ENCODE measurements at regions not wholly inside any gene's neighbourhood (a gene's known extent, or its start where the extent isn't known, plus 50 kb on each side); places are given as distances from the start of the nearest gene placed in this dataset.

DNA sequence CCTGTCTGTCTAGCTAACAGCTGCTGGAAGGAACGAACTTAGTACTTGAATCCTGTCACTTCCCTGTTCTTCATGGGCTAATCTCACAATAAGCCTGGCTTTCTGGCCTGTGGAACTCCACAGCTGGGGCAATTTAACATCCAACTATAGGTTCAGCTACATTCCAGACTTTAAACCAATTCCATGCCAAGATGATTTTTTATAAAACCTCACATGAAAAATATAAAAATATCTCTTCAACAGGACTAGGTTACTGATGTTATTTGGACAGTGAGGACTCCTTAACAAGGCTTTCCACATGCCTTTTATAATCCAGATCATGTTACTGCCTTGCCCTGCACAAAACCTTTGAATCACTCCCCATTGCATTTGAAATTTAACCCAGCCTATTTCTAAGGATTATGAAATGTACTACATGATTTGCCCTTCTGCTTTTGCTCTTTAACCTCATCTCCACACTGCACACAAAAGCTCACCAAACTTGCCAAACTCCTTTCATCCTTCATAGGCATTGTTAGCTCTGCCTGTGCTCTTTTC, 863.2 kb upstream of the CHAC2 start:
- no peak for DNase-seq (ENCODE audit: low read depth in 6 of 9, low spot score in 9 of 9)
- WGBS, result 72% methylated on average over 1 of the region's 1 CpG

DNA sequence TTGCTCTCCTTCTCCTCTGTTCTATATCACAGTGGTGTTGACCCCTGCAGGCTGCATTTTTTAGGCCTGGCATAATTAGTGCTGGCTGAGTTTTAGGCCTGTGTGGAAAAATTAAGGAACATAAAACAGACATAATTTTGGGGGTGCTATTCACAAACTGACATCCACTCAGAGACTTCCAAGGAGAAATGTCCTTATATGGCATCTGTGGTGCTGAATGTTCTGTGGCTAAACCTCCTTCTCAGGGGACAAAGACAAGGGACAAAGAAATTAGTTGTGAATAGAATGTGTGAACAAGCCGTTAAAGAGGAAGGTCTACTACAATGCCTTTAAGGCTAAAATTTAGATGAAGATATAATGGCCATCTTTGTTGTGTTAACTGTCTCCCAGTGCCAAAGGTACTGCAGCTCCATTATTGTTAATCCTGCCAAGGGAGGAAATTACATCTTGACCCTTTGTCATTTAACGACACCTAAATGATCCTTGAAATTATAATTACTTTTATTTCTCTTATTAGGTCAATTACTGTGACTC, 870.0 kb upstream of the CHAC2 start:
- H3K36me3 ChIP-seq (ENCODE audit: control insufficient read depth in 2 of 2, insufficient read depth in 2 of 2, low read length in 1 of 2), result no peaks in the 10 kb centered on the region
- H3K9me3 ChIP-seq (ENCODE audit: control insufficient read depth in 2 of 2, insufficient read depth in 1 of 2, low read length in 1 of 2), result peaks cover 5 to 13% of the 10 kb centered on the region in 2 donors
- H3K27me3 ChIP-seq (ENCODE audit: control insufficient read depth in 2 of 2, insufficient read depth in 1 of 2, low read length in 1 of 2), result no peaks in the 10 kb centered on the region
- no peak for DNase-seq (ENCODE audit: low read depth in 6 of 9, low spot score in 9 of 9)
- no peaks in the 10 kb centered on the region for H3K4me1 ChIP-seq (ENCODE audit: control insufficient read depth in 2 of 2, insufficient read depth in 2 of 2, low read length in 2 of 2)
- no peak overlapping the region for H3K4me3 ChIP-seq (ENCODE audit: low read length in 2 of 2)
- 87% methylated on average over 2 of the region's 2 CpGs for WGBS
- no peak overlapping the region for H3K27ac ChIP-seq (ENCODE audit: low read depth in 1 of 2, low read length in 1 of 2)

More for the DNA sequence above, 863.2 kb upstream of the CHAC2 start:
- Histone ChIP-seq H3K36me3 (ENCODE audit: control insufficient read depth in 2 of 2, insufficient read depth in 2 of 2, low read length in 1 of 2) (no peaks in the 10 kb centered on the region), H3K27me3 (ENCODE audit: control insufficient read depth in 2 of 2, insufficient read depth in 1 of 2, low read length in 1 of 2) (no peaks in the 10 kb centered on the region), H3K4me1 (ENCODE audit: control insufficient read depth in 2 of 2, insufficient read depth in 2 of 2, low read length in 2 of 2) (no peaks in the 10 kb centered on the region), H3K27ac (ENCODE audit: low read depth in 1 of 2, low read length in 1 of 2) (no peak overlapping the region), H3K9me3 (ENCODE audit: control insufficient read depth in 2 of 2, insufficient read depth in 1 of 2, low read length in 1 of 2) (no peaks in the 10 kb centered on the region), H3K4me3 (ENCODE audit: low read length in 2 of 2) (no peak overlapping the region)

DNA sequence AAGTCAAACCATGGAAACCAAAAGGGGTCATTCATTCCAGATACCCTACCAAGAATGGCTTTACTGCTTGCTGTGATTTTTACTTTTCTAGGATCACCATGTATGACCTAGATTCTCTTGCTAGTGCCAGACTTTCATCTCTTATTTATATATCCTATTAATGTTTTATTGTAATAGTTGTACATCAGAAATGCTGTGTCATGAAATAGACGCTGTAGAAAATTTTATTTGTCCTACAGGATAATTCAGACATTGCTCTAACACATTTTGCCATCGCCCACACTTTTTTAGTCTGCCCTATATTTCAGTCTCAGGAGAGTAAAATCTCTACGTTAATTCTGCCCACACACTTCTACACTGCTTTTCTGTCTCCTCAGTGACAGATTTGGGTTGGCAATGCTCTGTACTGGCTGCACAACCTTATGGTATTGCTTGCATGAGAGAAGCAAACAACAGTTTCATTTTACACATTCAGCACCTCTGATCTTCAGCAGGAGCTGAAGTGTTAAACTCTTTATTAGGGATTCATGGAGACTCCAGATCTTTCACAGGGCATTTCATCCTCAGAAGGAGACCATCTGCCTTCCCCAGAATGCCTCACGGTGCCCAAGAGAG, 871.8 kb upstream of the CHAC2 start:
- Histone ChIP-seq H3K27me3 (ENCODE audit: control insufficient read depth in 2 of 2, insufficient read depth in 1 of 2, low read length in 1 of 2) (no peaks in the 10 kb centered on the region), H3K9me3 (ENCODE audit: control insufficient read depth in 2 of 2, insufficient read depth in 1 of 2, low read length in 1 of 2) (peaks cover 5 to 13% of the 10 kb centered on the region in 2 donors), H3K27ac (ENCODE audit: low read depth in 1 of 2, low read length in 1 of 2) (no peak overlapping the region), H3K4me3 (ENCODE audit: low read length in 2 of 2) (no peak overlapping the region), H3K36me3 (ENCODE audit: control insufficient read depth in 2 of 2, insufficient read depth in 2 of 2, low read length in 1 of 2) (no peaks in the 10 kb centered on the region), H3K4me1 (ENCODE audit: control insufficient read depth in 2 of 2, insufficient read depth in 2 of 2, low read length in 2 of 2) (no peaks in the 10 kb centered on the region)
- no peak for DNase-seq (ENCODE audit: low read depth in 6 of 9, low spot score in 9 of 9)
- WGBS, result 90% methylated on average over 4 of the region's 4 CpGs

DNA sequence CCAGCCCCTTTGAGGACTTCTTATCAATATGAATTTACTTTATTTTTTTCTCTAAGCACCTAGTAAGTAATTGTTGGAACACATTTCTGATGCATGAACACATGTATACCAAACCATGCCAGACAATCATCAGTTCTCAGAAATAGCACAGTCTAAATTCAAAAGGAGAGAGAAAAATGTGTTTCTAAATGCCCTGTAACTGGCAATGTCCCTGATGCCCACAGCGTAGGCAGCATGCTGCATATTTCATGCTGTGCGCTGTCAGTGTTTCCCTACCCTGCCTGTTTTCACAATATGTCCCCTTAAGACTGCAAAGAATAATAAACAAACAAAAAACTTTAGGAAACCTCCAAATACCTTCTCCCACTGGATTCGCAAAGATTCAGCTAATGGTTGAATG, 881.0 kb upstream of the CHAC2 start:
- H3K9me3 ChIP-seq (ENCODE audit: control insufficient read depth in 2 of 2, insufficient read depth in 1 of 2, low read length in 1 of 2), result no peaks in the 10 kb centered on the region
- H3K4me3 ChIP-seq (ENCODE audit: low read length in 2 of 2), result no peak overlapping the region
- no peaks in the 10 kb centered on the region for H3K4me1 ChIP-seq (ENCODE audit: control insufficient read depth in 2 of 2, insufficient read depth in 2 of 2, low read length in 2 of 2)
- no peaks in the 10 kb centered on the region for H3K36me3 ChIP-seq (ENCODE audit: control insufficient read depth in 2 of 2, insufficient read depth in 2 of 2, low read length in 1 of 2)
- DNase-seq (ENCODE audit: low read depth in 6 of 9, low spot score in 9 of 9), result no peak
- WGBS, result 95% methylated on average over 3 of the region's 3 CpGs
- H3K27ac ChIP-seq (ENCODE audit: low read depth in 1 of 2, low read length in 1 of 2), result no peak overlapping the region
- no peaks in the 10 kb centered on the region for H3K27me3 ChIP-seq (ENCODE audit: control insufficient read depth in 2 of 2, insufficient read depth in 1 of 2, low read length in 1 of 2)

DNA sequence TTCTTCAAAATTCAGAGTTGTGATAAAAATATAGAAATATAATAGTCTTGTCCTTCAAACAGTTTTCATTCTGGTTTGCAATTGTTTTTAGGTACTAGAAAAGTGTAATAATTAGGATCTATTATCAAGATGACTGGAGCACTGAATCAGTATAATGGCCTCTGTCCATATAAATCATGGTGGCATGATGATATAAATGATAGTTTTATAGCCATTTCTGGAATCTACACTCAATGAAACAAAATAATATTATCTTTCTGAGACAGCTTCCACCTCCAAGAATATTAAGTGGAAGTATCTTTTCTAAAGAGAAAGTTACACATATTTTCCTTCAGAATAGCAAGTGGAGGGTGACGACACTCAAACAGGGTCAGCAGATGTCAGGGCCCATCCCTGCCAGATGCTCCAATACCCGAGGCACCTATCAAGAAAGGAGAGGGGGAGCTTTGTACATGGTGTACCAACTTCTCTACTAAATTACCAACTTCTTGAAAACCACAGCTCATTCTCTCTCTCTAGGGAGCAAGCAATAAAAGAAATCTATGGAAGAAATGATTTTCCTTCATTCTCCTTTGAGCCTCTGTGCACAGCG, 882.7 kb upstream of the CHAC2 start:
- Histone ChIP-seq H3K36me3 (ENCODE audit: control insufficient read depth in 2 of 2, insufficient read depth in 2 of 2, low read length in 1 of 2) (no peaks in the 10 kb centered on the region), H3K9me3 (ENCODE audit: control insufficient read depth in 2 of 2, insufficient read depth in 1 of 2, low read length in 1 of 2) (no peaks in the 10 kb centered on the region), H3K27me3 (ENCODE audit: control insufficient read depth in 2 of 2, insufficient read depth in 1 of 2, low read length in 1 of 2) (no peaks in the 10 kb centered on the region), H3K4me3 (ENCODE audit: low read length in 2 of 2) (no peak overlapping the region), H3K4me1 (ENCODE audit: control insufficient read depth in 2 of 2, insufficient read depth in 2 of 2, low read length in 2 of 2) (no peaks in the 10 kb centered on the region), H3K27ac (ENCODE audit: low read depth in 1 of 2, low read length in 1 of 2) (no peak overlapping the region)
- 91% methylated on average over 3 of the region's 3 CpGs for WGBS
- DNase-seq (ENCODE audit: low read depth in 6 of 9, low spot score in 9 of 9), result no peak

DNA sequence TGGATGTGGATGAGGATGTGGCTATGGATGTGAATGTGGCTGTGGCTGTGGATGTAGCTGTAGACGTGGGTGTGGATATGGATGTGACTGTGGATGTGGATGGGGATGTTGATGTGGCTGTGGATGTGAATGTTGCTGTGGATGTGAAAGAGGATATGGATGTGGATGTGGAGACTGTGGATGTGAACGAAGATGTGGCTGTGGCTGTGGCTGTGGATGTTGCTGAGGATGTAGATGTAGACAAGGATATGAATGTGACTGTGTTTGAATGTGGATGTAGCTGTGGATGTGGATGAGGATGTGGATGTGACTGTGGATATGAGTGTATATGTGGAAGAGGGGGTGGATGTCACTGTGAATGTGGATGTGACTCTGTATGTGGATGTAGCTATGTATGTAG, 884.6 kb upstream of the CHAC2 start:
- Histone ChIP-seq H3K27me3 (ENCODE audit: control insufficient read depth in 2 of 2, insufficient read depth in 1 of 2, low read length in 1 of 2) (no peaks in the 10 kb centered on the region), H3K36me3 (ENCODE audit: control insufficient read depth in 2 of 2, insufficient read depth in 2 of 2, low read length in 1 of 2) (no peaks in the 10 kb centered on the region), H3K4me3 (ENCODE audit: low read length in 2 of 2) (no peak overlapping the region), H3K4me1 (ENCODE audit: control insufficient read depth in 2 of 2, insufficient read depth in 2 of 2, low read length in 2 of 2) (no peaks in the 10 kb centered on the region), H3K9me3 (ENCODE audit: control insufficient read depth in 2 of 2, insufficient read depth in 1 of 2, low read length in 1 of 2) (no peaks in the 10 kb centered on the region), H3K27ac (ENCODE audit: low read depth in 1 of 2, low read length in 1 of 2) (no peak overlapping the region)
- no peak for DNase-seq (ENCODE audit: low read depth in 6 of 9, low spot score in 9 of 9)
- 94% methylated on average over 2 of the region's 2 CpGs for WGBS

DNA sequence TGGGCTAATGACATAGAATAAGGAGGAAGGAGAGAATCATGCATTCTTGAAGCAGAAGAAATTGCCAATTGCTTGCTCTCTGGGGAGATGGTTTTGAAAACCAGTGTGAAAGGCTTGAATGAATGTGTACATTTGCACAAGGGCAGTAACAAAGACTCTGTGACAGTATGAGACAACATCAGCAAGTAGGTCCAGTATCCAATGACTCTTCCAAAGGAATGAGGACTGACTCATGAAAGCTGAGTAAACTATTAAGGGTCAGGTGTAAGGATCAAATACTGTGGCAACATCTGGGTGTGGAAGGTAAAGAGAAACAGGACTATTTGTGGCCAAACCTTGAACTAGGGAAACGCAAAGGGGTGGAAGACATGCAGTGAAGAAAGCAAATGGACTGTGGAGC, 886.0 kb upstream of the CHAC2 start:
- Histone ChIP-seq H3K36me3 (ENCODE audit: control insufficient read depth in 2 of 2, insufficient read depth in 2 of 2, low read length in 1 of 2) (no peaks in the 10 kb centered on the region), H3K27me3 (ENCODE audit: control insufficient read depth in 2 of 2, insufficient read depth in 1 of 2, low read length in 1 of 2) (no peaks in the 10 kb centered on the region), H3K9me3 (ENCODE audit: control insufficient read depth in 2 of 2, insufficient read depth in 1 of 2, low read length in 1 of 2) (no peaks in the 10 kb centered on the region), H3K4me1 (ENCODE audit: control insufficient read depth in 2 of 2, insufficient read depth in 2 of 2, low read length in 2 of 2) (no peaks in the 10 kb centered on the region), H3K4me3 (ENCODE audit: low read length in 2 of 2) (no peak overlapping the region), H3K27ac (ENCODE audit: low read depth in 1 of 2, low read length in 1 of 2) (no peak overlapping the region)
- no peak for DNase-seq (ENCODE audit: low read depth in 6 of 9, low spot score in 9 of 9)
- 90% methylated on average over 1 of the region's 1 CpG for WGBS

DNA sequence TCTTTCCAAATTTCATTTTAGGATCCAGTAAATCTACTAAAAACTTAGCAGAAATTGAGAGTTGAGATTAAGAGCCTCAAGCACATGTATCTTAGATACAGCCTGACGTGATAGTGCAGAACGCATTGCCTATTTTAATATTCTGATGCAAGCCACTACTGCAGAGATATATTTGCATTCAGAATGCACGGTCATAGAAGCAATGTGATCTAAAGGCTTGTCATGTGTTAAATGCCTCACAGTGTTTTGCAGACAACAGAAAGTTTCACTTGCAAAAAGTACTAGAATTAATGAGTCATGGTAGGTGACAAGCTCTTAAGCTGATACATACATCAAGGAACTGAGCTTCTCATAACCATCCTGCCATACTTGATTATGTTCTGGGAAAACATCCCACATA, 886.7 kb upstream of the CHAC2 start:
- no peak for DNase-seq (ENCODE audit: low read depth in 6 of 9, low spot score in 9 of 9)
- WGBS, result 67% methylated on average over 3 of the region's 3 CpGs

DNA sequence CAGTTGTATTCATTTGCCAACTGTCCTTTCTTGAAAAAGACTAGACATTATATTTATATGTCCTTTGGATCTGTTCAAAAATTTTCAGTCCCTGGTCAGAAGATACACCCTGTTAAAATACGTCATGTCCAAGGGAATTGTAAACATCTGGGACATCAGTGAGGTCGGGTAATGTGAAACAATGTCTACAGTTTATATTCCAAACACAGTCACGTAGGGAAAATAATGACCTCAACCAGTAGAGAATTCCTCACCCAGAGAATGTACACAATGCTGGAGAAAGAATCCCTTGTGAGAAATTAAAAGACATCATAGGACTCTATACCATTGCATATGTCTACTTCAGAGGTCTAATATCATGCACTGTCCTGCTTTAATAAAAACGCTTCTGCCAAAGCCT, 888.0 kb upstream of the CHAC2 start:
- Histone ChIP-seq H3K9me3 (ENCODE audit: control insufficient read depth in 2 of 2, insufficient read depth in 1 of 2, low read length in 1 of 2) (no peaks in the 10 kb centered on the region), H3K27ac (ENCODE audit: low read depth in 1 of 2, low read length in 1 of 2) (no peak overlapping the region), H3K4me1 (ENCODE audit: control insufficient read depth in 2 of 2, insufficient read depth in 2 of 2, low read length in 2 of 2) (no peaks in the 10 kb centered on the region), H3K4me3 (ENCODE audit: low read length in 2 of 2) (no peak overlapping the region), H3K27me3 (ENCODE audit: control insufficient read depth in 2 of 2, insufficient read depth in 1 of 2, low read length in 1 of 2) (no peaks in the 10 kb centered on the region), H3K36me3 (ENCODE audit: control insufficient read depth in 2 of 2, insufficient read depth in 2 of 2, low read length in 1 of 2) (no peaks in the 10 kb centered on the region)
- WGBS, result 91% methylated on average over 4 of the region's 4 CpGs
- no peak for DNase-seq (ENCODE audit: low read depth in 6 of 9, low spot score in 9 of 9)

More for the DNA sequence above, 886.7 kb upstream of the CHAC2 start:
- Histone ChIP-seq H3K4me1 (ENCODE audit: control insufficient read depth in 2 of 2, insufficient read depth in 2 of 2, low read length in 2 of 2) (no peaks in the 10 kb centered on the region), H3K4me3 (ENCODE audit: low read length in 2 of 2) (no peak overlapping the region), H3K36me3 (ENCODE audit: control insufficient read depth in 2 of 2, insufficient read depth in 2 of 2, low read length in 1 of 2) (no peaks in the 10 kb centered on the region), H3K27me3 (ENCODE audit: control insufficient read depth in 2 of 2, insufficient read depth in 1 of 2, low read length in 1 of 2) (no peaks in the 10 kb centered on the region), H3K27ac (ENCODE audit: low read depth in 1 of 2, low read length in 1 of 2) (no peak overlapping the region), H3K9me3 (ENCODE audit: control insufficient read depth in 2 of 2, insufficient read depth in 1 of 2, low read length in 1 of 2) (no peaks in the 10 kb centered on the region)
